GM12864 (cell line): ENCODE measurements at regions not wholly inside any gene's neighbourhood (a gene's known extent, or its start where the extent isn't known, plus 50 kb on each side); places are given as distances from the start of the nearest gene placed in this dataset.
A peak's percentile ranks its signal among the peaks of the same experiment; 100 is the strongest.
"Not testable (repeated sequence)": the region's sequence is repeated elsewhere in the genome, so short reads cannot be mapped to it uniquely, and the experiment has no call there.

ENCODE experiments used
- DNase-seq: peaks from one replicate; pipeline ENCODE4 v3.0.0-alpha.2; 2011; ENCODE audit warnings: low read depth
- H3K4me3 ChIP-seq: 2 replicates; pipeline ENCODE4 v1.5.1; 2011; ENCODE audit warnings: mild to moderate bottlenecking, low read depth, low read length, control low read depth
- TF ChIP-seq, protein P1 (sequence below): IDR thresholded peaks from 2 replicates; pipeline ENCODE4 v1.5.1; 2011; ENCODE audit warnings: low read depth, mild to moderate bottlenecking, moderate library complexity, low read length, control low read depth, inconsistent platforms; ENCODE audit errors: missing control alignments

- H3K4me3 ChIP-seq = no peak overlapping the region
- TF ChIP-seq, protein P1, sequence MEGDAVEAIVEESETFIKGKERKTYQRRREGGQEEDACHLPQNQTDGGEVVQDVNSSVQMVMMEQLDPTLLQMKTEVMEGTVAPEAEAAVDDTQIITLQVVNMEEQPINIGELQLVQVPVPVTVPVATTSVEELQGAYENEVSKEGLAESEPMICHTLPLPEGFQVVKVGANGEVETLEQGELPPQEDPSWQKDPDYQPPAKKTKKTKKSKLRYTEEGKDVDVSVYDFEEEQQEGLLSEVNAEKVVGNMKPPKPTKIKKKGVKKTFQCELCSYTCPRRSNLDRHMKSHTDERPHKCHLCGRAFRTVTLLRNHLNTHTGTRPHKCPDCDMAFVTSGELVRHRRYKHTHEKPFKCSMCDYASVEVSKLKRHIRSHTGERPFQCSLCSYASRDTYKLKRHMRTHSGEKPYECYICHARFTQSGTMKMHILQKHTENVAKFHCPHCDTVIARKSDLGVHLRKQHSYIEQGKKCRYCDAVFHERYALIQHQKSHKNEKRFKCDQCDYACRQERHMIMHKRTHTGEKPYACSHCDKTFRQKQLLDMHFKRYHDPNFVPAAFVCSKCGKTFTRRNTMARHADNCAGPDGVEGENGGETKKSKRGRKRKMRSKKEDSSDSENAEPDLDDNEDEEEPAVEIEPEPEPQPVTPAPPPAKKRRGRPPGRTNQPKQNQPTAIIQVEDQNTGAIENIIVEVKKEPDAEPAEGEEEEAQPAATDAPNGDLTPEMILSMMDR = no peak
- DNase-seq = no peak
These were observed 316.7 kb downstream of the OTUD1 start for GRCh38 chr10:23755556-23755955.

DNA sequence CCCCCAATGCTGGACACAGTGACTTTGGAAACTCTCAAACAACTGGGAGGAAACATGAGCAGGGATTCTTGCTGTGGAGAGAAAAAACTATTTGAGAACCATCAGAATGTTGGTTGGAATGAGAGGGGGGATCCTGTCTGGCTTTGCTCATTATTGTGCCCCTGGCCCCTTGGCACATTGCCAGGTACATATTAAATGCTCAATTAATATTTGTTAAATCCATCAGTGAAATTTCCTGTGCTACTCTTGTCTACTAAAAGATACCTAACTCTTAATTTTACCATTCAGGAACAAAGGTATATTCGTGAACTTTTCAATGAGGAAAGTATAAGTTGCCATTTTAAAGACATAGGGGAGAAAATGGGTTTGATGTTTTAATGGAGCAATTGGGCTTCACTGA is 329.4 kb downstream of the OTUD1 start:
- DNase-seq = no peak
- H3K4me3 ChIP-seq = no peak overlapping the region
- TF ChIP-seq, protein P1 = no peak

GRCh38 chr10:23777153-23777552 is 338.3 kb downstream of the OTUD1 start:
- no peak overlapping the region for H3K4me3 ChIP-seq
- DNase-seq = no peak
- TF ChIP-seq, protein P1 = no peak

DNA sequence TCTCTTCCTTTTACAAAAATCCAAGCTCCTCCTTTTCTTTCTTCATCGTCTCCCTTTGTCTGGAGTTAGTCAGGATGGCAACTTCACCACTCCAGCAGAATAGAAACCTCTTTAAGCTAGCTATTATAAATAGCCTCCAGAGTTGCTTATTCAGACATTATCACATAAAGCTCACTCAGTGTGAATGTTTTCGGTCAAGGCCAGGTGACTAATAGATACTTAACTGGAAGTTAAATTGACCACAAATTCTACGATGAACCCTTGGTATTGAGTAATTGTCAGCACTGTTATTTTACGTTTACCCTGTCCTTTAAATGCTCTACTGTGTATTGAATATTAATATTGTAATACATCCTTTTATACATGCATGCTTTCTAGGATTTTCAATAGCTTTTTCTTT is 340.4 kb downstream of the OTUD1 start:
- H3K4me3 ChIP-seq = no peak overlapping the region
- DNase-seq = no peak
- TF ChIP-seq, protein P1 = no peak

- TF ChIP-seq, protein P1 = no peak
- H3K4me3 ChIP-seq = no peak overlapping the region
- DNase-seq = no peak
These were observed 341.5 kb downstream of the OTUD1 start for GRCh38 chr10:23780331-23780730.

DNA sequence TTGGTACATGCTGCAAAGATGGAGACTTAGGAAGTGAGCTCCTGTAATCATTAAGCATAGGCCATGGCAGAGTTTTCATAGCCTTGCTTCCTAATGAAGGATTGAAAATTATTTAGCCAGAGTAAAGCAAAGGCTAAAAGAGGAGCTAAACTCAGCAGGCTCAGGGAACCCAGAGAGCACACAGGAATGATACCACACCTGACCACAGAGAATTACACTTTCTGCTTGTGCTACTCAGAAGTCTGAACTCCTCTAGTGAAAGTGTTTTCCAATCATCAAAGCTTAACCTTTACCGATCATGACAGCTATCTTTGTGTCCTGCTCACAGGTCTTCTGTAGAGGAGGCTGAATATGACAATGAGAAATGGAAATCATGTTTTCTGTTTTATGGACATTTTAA is 347.7 kb downstream of the OTUD1 start:
- H3K4me3 ChIP-seq = no peak overlapping the region
- TF ChIP-seq, protein P1 = no peak
- no peak for DNase-seq

DNA sequence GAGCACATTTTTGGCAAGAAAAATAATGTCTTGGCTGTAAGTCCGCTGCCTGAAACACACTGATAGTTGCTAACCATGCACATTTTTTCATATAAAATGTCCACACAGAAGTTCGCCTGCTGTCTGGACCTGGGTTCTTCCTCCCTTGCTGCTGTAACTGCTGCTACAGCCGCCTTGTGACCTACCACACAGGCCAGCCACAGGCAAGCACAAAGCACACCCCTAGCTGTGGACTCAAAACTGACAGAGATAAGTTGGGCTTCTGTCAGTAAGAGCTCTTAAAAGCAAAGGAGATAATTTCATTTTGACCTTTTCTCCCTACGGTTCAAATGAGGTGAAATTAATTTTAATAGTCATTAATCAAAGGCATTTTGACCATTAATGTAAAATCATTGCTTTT is 354.7 kb downstream of the OTUD1 start:
- TF ChIP-seq, protein P1 = no peak
- no peak overlapping the region for H3K4me3 ChIP-seq
- no peak for DNase-seq

DNA sequence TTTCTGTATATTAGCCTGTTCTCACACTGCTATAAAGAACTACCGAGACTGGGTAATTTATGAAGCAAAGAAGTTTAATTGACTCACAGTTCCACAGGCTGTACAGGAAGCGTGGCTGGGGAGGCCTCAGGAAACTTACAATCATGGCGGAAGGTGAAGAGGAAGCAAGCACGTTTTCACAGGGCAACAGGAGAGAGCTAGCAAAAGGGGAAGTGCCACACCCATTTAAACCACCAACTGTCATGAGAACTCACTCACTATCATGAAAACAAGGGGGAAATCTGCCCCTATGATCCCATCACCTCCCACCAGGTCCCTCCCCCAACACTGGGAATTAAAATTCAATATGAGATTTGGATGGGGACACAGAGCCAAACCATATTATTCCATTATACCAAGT is 358.6 kb downstream of the OTUD1 start:
- peak; percentile 3 for DNase-seq
- H3K4me3 ChIP-seq = not testable (repeated sequence)
